Thyroid gland (tissue), 4 donors: ENCODE measurements at regions not wholly inside any gene's neighbourhood (a gene's known extent, or its start where the extent isn't known, plus 50 kb on each side); places are given as distances from the start of the nearest gene placed in this dataset.

Experiments
- CTCF ChIP-seq, 6 experiments: fragments of 200-600 bp in 3 of 6; fragments of 450-650 bp in 3 of 6; sonication (generic) in 3 of 6; IDR thresholded peaks; one replicate each; pipeline ENCODE4 v1.5.1; 2016 to 2019; ENCODE audit warnings: antibody characterized with exemption in 6 of 6, mild to moderate bottlenecking in 2 of 6, inconsistent platforms in 1 of 6, moderate library complexity in 1 of 6
- POLR2A ChIP-seq, 2 donors: fragments of 450-650 bp; IDR thresholded peaks; one replicate each; pipeline ENCODE4 v1.6.1; 2017; ENCODE audit warnings: antibody characterized with exemption in 2 of 2, mild to moderate bottlenecking in 2 of 2, moderate library complexity in 1 of 2

- TF ChIP-seq CTCF (IDR thresholded peaks at IDR 0.05) (no peak), POLR2A (IDR thresholded peaks at IDR 0.05) (no peak)
Measured at GRCh38 chr2:78606895-78607294, 418.6 kb upstream of the REG3G start.
